ENCODE measurements at regions not wholly inside any gene's neighbourhood (a gene's known extent, or its start where the extent isn't known, plus 50 kb on each side); places are given as distances from the start of the nearest gene placed in this dataset.
"Not testable (repeated sequence)": the region's sequence is repeated elsewhere in the genome, so short reads cannot be mapped to it uniquely, and the experiment has no call there.

DNA sequence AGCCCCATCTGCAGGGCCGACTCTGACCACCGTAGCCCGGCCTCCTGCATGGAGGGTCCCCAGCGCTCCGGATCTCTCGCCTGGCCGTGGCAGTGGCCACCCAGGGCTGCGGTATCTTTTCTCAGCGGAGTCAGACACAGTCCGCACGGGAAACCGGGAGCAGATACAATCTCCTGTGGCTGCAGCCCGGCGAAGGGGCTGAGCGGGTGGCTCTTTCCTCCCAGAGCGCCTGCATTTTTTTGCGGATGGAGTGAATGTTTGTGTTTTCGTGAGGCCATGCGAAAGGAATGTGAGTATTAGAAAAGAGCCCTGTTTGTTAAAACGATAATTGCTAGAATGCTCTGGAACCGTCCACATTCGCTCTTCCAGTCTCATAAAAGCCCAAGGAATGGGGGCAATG, 53.4 kb upstream of the PTCH1 start:
- Histone ChIP-seq H3K9me3 (no peaks in the 10 kb centered on the region), H3K27me3 (peaks cover 0 to 42% of the 10 kb centered on the region in 2 donors), H3K36me3 (no peaks in the 10 kb centered on the region), H3K4me3 (peak overlapping the region; percentile 26 to 41), H3K27ac (no peak overlapping the region), H3K4me1 (peaks cover 0 to 16% (median 8%) of the 10 kb centered on the region in 4 donors)
- TF ChIP-seq, protein P1, sequence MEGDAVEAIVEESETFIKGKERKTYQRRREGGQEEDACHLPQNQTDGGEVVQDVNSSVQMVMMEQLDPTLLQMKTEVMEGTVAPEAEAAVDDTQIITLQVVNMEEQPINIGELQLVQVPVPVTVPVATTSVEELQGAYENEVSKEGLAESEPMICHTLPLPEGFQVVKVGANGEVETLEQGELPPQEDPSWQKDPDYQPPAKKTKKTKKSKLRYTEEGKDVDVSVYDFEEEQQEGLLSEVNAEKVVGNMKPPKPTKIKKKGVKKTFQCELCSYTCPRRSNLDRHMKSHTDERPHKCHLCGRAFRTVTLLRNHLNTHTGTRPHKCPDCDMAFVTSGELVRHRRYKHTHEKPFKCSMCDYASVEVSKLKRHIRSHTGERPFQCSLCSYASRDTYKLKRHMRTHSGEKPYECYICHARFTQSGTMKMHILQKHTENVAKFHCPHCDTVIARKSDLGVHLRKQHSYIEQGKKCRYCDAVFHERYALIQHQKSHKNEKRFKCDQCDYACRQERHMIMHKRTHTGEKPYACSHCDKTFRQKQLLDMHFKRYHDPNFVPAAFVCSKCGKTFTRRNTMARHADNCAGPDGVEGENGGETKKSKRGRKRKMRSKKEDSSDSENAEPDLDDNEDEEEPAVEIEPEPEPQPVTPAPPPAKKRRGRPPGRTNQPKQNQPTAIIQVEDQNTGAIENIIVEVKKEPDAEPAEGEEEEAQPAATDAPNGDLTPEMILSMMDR (IDR thresholded peaks at IDR 0.05), result no peak
- DNase-seq, result no peak
- intact Hi-C loops (cut with DNase I; ENCODE audit: low total_unique reads), result no loop called here

DNA sequence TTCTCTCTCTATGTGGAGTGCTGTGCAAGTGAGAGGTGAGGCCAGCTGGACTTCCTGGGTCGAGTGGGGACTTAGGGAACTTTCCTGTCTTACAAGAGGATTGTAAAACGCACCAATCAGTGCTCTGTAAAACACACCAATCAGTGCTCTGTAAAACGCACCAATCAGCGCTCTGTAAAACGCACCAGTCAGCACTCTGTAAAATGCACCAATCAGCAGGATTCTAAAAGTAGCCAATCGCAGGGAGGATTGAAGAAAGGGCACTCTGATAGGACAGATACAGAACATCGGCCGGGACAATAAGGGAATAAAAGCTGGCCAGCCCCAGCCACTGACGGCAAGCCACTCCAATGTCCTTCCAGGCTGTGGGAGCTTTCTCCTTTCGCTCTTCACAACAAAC, 52.0 kb upstream of the PTCH1 start:
- H3K36me3 ChIP-seq; H3K4me3 ChIP-seq; H3K27ac ChIP-seq; DNase-seq; intact Hi-C loops (cut with DNase I; ENCODE audit: low total_unique reads); H3K9me3 ChIP-seq: not testable (repeated sequence)
- Histone ChIP-seq H3K27me3 (peaks cover 0 to 37% of the 10 kb centered on the region in 2 donors), H3K4me1 (peaks cover 0 to 16% (median 8%) of the 10 kb centered on the region in 4 donors)

All from tibial artery (tissue), 4 donors.